Prostate gland (tissue), 2 donors: ENCODE measurements at regions not wholly inside any gene's neighbourhood (a gene's known extent, or its start where the extent isn't known, plus 50 kb on each side); places are given as distances from the start of the nearest gene placed in this dataset.

Source experiments
- POLR2A ChIP-seq: fragments of 450-650 bp; IDR thresholded peaks from one replicate; pipeline ENCODE4 v1.6.1; 2016; ENCODE audit warnings: antibody characterized with exemption, mild to moderate bottlenecking
- POLR2AphosphoS5 ChIP-seq: sonication (generic); formaldehyde crosslinking; IDR thresholded peaks from one replicate; pipeline ENCODE4 v1.6.1; 2017; ENCODE audit warnings: antibody characterized with exemption
- TF ChIP-seq, protein P1 (sequence below), 4 experiments: fragments of 200-600 bp in 2 of 4; fragments of 450-650 bp in 2 of 4; sonication (generic) in 2 of 4; IDR thresholded peaks; 1 replicate in 3 of 4; 2 replicates in 1 of 4; pipeline ENCODE4 v1.5.1; 2016 to 2019; ENCODE audit warnings: antibody characterized with exemption in 4 of 4, mild to moderate bottlenecking in 2 of 4, moderate library complexity in 2 of 4

DNA sequence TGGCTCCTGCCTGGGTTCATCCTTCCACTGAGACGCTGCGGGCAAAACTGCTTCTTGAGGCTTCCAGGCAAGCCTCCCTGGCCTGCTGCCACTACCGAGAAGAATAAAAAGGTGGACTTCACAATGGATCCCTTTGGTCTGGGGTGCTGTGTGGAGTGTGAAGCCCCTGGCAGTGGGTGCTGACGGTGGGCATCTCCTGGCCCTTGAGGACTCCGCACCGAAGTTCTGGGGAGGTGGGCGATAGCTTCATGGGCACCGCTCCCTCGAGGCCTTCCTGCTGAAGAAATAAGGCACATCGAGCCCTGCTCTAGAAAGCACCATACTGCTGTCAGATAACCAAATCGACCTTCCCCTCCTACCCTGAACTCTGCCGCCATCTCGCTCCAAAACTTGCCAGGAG is 106.6 kb upstream of the CTBP2 start:
- TF ChIP-seq, protein P1, sequence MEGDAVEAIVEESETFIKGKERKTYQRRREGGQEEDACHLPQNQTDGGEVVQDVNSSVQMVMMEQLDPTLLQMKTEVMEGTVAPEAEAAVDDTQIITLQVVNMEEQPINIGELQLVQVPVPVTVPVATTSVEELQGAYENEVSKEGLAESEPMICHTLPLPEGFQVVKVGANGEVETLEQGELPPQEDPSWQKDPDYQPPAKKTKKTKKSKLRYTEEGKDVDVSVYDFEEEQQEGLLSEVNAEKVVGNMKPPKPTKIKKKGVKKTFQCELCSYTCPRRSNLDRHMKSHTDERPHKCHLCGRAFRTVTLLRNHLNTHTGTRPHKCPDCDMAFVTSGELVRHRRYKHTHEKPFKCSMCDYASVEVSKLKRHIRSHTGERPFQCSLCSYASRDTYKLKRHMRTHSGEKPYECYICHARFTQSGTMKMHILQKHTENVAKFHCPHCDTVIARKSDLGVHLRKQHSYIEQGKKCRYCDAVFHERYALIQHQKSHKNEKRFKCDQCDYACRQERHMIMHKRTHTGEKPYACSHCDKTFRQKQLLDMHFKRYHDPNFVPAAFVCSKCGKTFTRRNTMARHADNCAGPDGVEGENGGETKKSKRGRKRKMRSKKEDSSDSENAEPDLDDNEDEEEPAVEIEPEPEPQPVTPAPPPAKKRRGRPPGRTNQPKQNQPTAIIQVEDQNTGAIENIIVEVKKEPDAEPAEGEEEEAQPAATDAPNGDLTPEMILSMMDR (IDR thresholded peaks at IDR 0.05): no peak
- TF ChIP-seq POLR2A: no peak
- TF ChIP-seq POLR2AphosphoS5: no peak
